Ovary (tissue), 7 donors: ENCODE measurements at regions not wholly inside any gene's neighbourhood (a gene's known extent, or its start where the extent isn't known, plus 50 kb on each side); places are given as distances from the start of the nearest gene placed in this dataset.

Experiments
- DNase-seq, 5 donors: peaks; one replicate each; pipeline ENCODE4 v3.0.0-alpha.2; 2019 to 2020
- H3K27ac ChIP-seq, 2 donors: fragments of 200-600 bp; one replicate each; pipeline versions ENCODE4 v1.5.1 to v1.8.0; 2019 to 2022
- H3K27me3 ChIP-seq: fragments of 200-600 bp; one replicate; pipeline ENCODE4 v1.8.0; 2022
- H3K36me3 ChIP-seq: fragments of 200-600 bp; sonication (generic); one replicate; pipeline ENCODE4 v1.5.1; 2019
- H3K4me1 ChIP-seq: one replicate; pipeline ENCODE4 v1.8.1; 2013; ENCODE audit warnings: mild to moderate bottlenecking, moderate library complexity; ENCODE audit not compliant: insufficient read depth
- H3K4me3 ChIP-seq: fragments of 200-600 bp; sonication (generic); one replicate; pipeline ENCODE4 v1.5.1; 2017
- H3K9me3 ChIP-seq, 2 donors: fragments of 200-600 bp in 1 of 2; sonication (generic) in 1 of 2; one replicate each; pipeline versions ENCODE4 v1.5.1 to v1.8.1; 2013 to 2019; ENCODE audit warnings: mild to moderate bottlenecking in 1 of 2, moderate library complexity in 1 of 2
- EP300 ChIP-seq: sonication (generic); formaldehyde crosslinking; IDR thresholded peaks from one replicate; pipeline ENCODE4 v1.6.1; 2017; ENCODE audit warnings: antibody characterized with exemption
- POLR2A ChIP-seq: fragments of 450-650 bp; IDR thresholded peaks from one replicate; pipeline ENCODE4 v1.6.1; 2017; ENCODE audit warnings: antibody characterized with exemption, mild to moderate bottlenecking, moderate library complexity
- WGBS, 3 donors: extraction: QIAGEN DNeasy Blood & Tissue Kit in 1 of 3; methylation state at CpG; one replicate each; pipeline versions ENCODE4 v1.1.5 to v1.1.7; 2013 to 2017; 5-methylcytosine and 5-hydroxymethylcytosine counted together
- intact Hi-C, 4 donors: fragments of 100-400 bp; cut with DNase I; formaldehyde crosslinking; loops; one replicate each; pipeline versions ENCODE4 v1.11.0 to v1.15.1; 2022 to 2023
- TF ChIP-seq, protein P1 (sequence below), 3 donors: fragments of 450-650 bp in 2 of 3; fragments of 200-600 bp in 1 of 3; IDR thresholded peaks; one replicate each; pipeline versions ENCODE4 v1.5.1 to v1.8.0; 2016 to 2022; ENCODE audit warnings: antibody characterized with exemption in 3 of 3, mild to moderate bottlenecking in 1 of 3
- donor health status: DM: no; HTN: no; CAD: no; lungs with moderate emphysema.
- donor health status: DM: no; HTN: no; CAD: no.
- donor health status: Bipolar disorder and iron deficiency.
- donor health status: DM: no; HTN: no; CAD: no.
- donor health status: DM: yes; HTN: yes; CAD: no.

DNA sequence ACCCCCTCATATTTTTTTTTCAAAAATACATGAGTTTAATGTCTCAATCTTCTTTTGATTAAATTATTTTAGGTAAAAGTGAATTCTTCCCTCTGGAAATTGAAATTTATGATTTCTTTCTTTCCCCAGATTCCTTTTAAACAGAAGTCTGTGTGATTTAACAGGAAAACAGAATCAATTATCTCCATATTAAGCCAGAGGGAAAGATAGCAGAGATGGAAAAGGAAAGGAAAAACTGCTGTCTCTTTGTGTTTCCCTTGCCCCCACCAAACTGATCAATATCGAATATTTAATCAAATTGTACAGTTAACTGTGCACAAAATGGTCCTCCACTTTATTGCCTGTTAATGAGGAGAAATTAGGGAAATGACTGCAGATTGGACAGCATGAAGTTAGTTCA, 203.5 kb upstream of the NECTIN3 start:
- TF ChIP-seq, protein P1, sequence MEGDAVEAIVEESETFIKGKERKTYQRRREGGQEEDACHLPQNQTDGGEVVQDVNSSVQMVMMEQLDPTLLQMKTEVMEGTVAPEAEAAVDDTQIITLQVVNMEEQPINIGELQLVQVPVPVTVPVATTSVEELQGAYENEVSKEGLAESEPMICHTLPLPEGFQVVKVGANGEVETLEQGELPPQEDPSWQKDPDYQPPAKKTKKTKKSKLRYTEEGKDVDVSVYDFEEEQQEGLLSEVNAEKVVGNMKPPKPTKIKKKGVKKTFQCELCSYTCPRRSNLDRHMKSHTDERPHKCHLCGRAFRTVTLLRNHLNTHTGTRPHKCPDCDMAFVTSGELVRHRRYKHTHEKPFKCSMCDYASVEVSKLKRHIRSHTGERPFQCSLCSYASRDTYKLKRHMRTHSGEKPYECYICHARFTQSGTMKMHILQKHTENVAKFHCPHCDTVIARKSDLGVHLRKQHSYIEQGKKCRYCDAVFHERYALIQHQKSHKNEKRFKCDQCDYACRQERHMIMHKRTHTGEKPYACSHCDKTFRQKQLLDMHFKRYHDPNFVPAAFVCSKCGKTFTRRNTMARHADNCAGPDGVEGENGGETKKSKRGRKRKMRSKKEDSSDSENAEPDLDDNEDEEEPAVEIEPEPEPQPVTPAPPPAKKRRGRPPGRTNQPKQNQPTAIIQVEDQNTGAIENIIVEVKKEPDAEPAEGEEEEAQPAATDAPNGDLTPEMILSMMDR (IDR thresholded peaks at IDR 0.05) = no peak
- TF ChIP-seq POLR2A (no peak), EP300 (no peak)

DNA sequence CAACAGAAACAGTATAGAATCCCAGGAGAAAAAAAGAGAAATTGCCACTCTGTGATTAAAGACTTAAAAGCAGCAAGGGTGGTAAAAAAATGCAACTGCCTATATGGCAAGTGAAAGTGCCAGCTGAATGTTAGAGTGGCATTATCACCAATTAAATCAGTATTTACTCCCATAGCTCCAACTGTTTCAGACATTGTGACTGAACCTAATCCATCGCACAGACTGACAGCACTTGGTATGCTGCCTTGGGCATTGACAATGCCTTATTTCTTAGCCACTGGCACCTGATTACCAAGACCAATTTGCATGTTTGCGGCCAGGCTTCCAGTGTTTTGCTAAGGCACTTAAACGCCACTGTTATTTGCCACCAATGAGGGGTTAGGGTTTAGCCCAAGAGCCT, 201.9 kb upstream of the NECTIN3 start:
- no peaks in the 10 kb centered on the region for H3K4me1 ChIP-seq
- H3K9me3 ChIP-seq = no peaks in the 10 kb centered on the region
- DNase-seq = no peak
- intact Hi-C loops = no loop called here
- no peaks in the 10 kb centered on the region for H3K36me3 ChIP-seq
- WGBS, 3 donors = 83 to 97% (median 95%) methylated on average over 3 of the region's 3 CpGs
- no peaks in the 10 kb centered on the region for H3K27me3 ChIP-seq
- TF ChIP-seq POLR2A = no peak
- TF ChIP-seq, protein P1 (IDR thresholded peaks at IDR 0.05) = no peak
- no peak for TF ChIP-seq EP300
- H3K27ac ChIP-seq = no peak overlapping the region
- no peak overlapping the region for H3K4me3 ChIP-seq

More for the DNA sequence above, 203.5 kb upstream of the NECTIN3 start:
- H3K9me3 ChIP-seq = no peaks in the 10 kb centered on the region
- intact Hi-C loops = no loop called here
- no peak overlapping the region for H3K4me3 ChIP-seq
- H3K27me3 ChIP-seq = no peaks in the 10 kb centered on the region
- no peaks in the 10 kb centered on the region for H3K4me1 ChIP-seq
- no peak for DNase-seq
- 78 to 94% (median 84%) methylated on average over 1 of the region's 1 CpG for WGBS, 3 donors
- no peak overlapping the region for H3K27ac ChIP-seq
- no peaks in the 10 kb centered on the region for H3K36me3 ChIP-seq

GRCh38 chr3:110871869-110872268, 199.7 kb upstream of the NECTIN3 start:
- H3K4me1 ChIP-seq = no peaks in the 10 kb centered on the region
- intact Hi-C loops = no loop called here
- no peak for DNase-seq
- no peaks in the 10 kb centered on the region for H3K27me3 ChIP-seq
- H3K36me3 ChIP-seq = no peaks in the 10 kb centered on the region
- no peaks in the 10 kb centered on the region for H3K9me3 ChIP-seq
- no peak for TF ChIP-seq EP300
- TF ChIP-seq, protein P1 (IDR thresholded peaks at IDR 0.05) = no peak
- no peak for TF ChIP-seq POLR2A
- no peak overlapping the region for H3K27ac ChIP-seq
- no peak overlapping the region for H3K4me3 ChIP-seq

GRCh38 chr3:110878692-110879091, 192.9 kb upstream of the NECTIN3 start:
- TF ChIP-seq POLR2A = no peak
- TF ChIP-seq, protein P1 (IDR thresholded peaks at IDR 0.05) = no peak
- no peak for TF ChIP-seq EP300
- Histone ChIP-seq H3K4me1 (no peaks in the 10 kb centered on the region), H3K36me3 (no peaks in the 10 kb centered on the region), H3K27me3 (no peaks in the 10 kb centered on the region), H3K27ac (no peak overlapping the region), H3K4me3 (no peak overlapping the region), H3K9me3 (no peaks in the 10 kb centered on the region)
- no peak for DNase-seq
- 74 to 79% (median 75%) methylated on average over 3 of the region's 3 CpGs for WGBS, 3 donors
- intact Hi-C loops = no loop called here

- H3K4me1 ChIP-seq = no peaks in the 10 kb centered on the region
- H3K27me3 ChIP-seq = no peaks in the 10 kb centered on the region
- DNase-seq = peak in 3 of 5 donors; percentile 18 to 39 (median 26)
- no peak overlapping the region for H3K27ac ChIP-seq
- no peak overlapping the region for H3K4me3 ChIP-seq
- H3K9me3 ChIP-seq = no peaks in the 10 kb centered on the region
- WGBS, 3 donors = 32 to 40% (median 39%) methylated on average over 4 of the region's 4 CpGs
- intact Hi-C loops = no loop called here
- no peak for TF ChIP-seq EP300
- TF ChIP-seq, protein P1 (IDR thresholded peaks at IDR 0.05) = no peak
- no peak for TF ChIP-seq POLR2A
- H3K36me3 ChIP-seq = no peaks in the 10 kb centered on the region
Observed at GRCh38 chr3:110881069-110881468, 190.5 kb upstream of the NECTIN3 start.
